Glomerular endothelial cell (primary cell): ENCODE measurements at regions not wholly inside any gene's neighbourhood (a gene's known extent, or its start where the extent isn't known, plus 50 kb on each side); places are given as distances from the start of the nearest gene placed in this dataset.

Experiments used
- DNase-seq: peaks from one replicate; pipeline ENCODE4 v3.0.0-alpha.2; 2011; ENCODE audit warnings: low read depth, low spot score; ENCODE audit errors: extremely low read depth

DNA sequence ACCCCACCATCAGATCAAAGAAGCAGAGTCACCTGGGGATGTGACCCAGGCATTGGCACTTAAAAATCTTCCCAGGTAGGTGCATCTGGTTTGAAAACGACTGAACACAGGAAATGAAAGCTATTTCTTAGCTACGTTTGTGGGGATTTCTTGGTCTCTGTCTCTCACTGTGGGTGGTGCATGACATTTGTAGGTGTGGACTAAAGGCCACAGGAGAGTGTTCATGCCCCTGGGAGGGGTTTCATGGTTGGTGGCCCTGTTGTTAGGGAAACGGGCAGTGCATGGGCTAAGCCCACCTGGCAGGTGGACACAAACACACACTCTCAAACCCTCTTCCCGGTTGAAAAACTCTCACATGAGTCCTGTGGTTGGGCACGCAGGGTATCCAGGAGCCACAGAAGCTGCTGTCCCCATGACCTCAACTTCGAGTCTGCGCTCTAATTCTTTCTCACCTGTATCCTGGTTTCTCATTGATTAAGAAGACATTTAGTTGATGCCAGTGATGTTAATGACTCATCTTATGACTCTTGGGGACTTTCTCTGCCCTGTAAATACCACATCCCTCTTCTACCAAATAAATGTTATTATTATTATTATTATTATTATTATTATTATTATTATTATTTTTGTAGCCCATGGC lies 119.4 kb downstream of the MRPS6 start:
- DNase-seq, result no peak

DNA sequence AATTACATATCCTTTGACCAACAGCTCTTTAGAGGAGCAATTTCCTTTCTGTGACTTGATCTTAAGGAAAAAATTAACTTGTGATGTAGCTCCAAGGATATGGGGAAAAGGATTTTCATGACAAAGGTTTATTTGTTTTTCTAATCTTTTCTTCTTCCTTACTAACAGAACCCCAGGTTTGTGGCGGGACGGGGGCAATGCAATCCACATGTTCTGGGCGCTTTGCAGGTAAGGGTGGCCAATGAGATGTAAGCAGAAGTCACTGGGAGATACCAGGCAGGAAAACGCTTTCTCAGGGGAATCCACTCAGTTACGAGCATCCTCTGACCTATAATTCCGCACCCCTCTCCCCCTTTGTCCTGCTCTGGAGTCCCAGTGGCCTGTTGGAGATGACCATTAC lies 122.0 kb downstream of the MRPS6 start:
- DNase-seq, result no peak

DNA sequence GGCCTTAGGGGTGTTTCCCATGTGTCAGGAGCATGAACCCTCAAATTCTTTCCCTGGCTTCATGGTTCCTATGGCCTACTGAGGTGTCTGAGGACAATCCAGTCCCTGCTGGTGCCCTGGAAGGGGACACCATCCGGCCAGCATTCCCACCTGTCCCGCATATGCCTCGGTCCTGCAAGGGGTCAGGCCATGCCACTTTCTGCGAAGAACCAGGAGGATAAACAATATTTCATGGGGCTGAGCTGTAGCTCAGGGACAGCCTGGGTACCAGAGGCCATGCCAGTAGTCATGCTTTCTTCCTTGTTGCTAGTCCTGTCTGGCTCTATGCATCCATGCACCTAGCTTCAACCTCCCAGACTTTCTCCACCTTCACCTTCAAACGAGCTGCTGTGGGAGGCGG lies 123.6 kb downstream of the MRPS6 start:
- no peak for DNase-seq

DNA sequence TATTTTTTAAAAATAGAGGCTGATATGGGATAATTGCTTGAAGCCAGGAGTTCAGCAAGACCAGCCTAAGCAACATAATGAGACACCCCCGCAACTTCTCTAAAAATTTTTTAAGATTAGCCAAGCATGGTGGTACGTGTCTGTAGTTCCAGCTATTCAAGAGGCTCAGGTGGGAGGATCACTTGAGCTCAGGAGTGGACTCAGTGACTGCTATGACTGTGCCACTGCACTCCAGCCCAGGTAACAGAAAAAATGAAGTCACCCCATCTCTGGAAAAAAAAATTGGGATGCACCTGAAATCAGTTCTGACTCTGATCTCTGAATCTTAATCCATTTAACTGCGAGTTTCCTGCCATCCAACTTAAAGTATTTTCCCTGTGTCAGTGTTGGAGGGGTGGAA lies 124.2 kb downstream of the MRPS6 start:
- no peak for DNase-seq

DNA sequence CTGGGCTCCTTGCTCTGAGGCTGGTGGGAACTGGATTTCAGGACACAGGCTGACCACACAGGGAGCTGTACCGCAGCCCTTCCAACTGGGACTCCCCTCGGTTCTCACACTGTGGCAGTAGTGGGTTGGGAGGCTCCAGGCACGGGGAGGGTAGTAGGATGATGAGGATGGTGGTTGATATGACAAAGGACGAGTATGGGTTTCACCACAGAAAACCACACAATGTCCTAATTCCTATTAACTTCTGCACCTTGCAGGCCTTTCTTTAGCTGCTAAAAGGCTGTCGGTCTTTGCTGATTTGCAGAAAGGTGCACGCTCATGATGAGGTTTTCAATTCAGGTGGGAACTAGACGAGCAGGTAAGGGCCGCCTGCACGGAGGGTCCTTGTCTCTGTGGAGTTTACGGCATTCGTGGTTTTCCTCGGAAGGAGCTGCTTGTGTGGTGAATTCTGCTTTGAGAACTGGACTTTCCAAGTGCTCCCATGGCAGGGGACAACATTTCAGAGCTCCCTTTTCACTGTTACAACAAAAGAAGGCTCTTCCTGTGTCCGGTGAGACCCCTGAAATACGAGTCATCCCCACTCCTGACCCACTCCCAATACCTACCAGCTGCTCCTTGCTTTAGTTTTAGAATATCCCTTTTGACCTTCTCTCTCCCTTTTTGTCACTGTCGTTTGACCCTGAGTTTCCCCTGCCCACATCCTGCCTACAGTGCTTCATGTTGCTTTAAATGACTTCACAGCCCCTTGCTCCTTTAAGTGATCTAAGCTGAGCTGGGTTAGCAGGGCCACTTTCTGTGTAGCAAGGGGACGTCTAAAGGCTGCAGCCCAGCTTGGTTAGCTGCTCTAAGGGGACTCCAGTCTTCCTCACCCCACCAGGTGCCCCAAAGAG lies 125.1 kb downstream of the MRPS6 start:
- no peak for DNase-seq

DNA sequence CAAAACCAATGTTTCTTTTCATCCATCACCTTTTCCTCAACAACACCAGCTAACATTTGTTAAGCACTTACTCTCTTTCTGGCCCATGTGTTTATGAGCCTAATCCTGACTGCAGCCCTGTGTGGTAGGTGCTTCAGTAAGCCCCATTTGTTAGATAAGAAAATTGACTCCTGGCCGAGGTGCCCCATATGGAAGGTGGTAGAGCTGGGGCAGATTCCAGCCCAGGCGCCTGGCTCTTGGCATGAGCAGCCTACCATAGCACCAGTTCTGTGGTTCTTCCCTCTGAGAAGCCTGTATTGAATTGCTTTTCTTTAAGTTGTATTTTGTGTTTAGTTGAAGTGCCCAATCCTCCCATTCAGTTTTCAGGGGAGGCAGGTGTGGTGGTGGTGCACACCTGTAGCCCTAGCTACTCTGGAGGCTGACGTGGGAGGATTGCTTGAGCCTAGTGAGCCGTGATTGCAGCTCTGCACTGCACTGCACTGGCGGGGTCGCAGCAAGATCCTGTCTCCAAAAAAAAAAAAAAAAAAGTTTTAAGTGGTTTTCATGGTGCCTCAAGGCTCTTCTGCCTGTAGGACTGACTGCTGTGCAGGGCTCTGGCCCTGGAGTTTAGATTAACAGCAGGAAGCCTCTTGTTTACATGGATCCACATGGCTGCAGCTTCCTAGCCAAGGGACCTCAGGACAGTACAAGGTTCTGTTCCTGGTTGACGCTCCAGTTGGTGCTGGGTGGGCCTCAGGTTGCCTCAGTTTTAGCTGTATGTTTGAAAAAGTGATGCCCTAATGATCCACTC lies 125.9 kb downstream of the MRPS6 start:
- no peak for DNase-seq

DNA sequence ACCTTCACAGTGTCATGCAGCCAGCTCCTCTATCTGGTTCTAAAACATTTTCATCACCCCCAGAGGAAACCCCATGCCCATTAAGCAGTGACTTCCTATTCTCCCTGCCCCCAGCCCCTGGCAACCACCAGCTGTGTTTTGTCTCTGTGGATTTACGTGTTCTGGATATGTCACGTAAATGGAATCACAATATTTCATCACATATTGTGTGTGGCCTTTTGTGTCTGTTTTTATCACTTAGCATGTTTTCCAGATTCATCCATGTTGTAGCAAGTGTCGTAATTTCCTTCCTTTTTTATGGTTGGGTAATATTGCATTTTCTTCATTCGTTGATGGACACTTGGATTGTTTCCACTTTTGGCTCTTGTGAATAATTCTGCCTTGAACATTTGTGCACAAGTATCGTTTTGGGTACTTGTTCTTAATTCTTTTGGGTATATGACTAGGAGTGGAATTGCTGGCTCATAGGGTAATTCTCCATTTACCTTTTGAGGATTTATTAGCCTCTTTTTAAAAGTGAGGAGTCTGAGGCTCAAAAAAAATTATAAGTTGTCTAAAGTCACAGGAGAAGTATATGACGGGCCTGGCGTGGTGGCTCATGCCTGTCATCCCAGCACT lies 127.0 kb downstream of the MRPS6 start:
- DNase-seq, result no peak

DNA sequence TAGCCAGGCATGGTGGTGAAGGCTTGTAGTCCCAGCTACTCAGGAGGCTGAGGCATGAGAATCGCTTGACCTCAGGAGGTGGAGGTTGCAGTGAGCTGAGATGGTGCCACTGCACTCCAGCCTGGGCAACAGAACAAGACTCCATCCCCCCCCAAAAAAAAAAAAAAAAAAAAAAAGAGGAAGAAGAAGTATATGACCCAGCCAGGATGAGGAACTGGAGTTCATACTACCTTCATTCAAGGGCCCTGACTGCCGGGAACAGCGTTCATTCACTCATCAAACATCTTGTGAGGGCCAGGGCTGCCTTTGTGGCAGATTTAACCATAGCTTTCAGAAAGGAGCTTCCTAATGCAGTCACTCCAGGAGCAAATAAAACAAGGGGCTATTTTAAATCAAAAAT lies 127.6 kb downstream of the MRPS6 start:
- DNase-seq, result no peak

DNA sequence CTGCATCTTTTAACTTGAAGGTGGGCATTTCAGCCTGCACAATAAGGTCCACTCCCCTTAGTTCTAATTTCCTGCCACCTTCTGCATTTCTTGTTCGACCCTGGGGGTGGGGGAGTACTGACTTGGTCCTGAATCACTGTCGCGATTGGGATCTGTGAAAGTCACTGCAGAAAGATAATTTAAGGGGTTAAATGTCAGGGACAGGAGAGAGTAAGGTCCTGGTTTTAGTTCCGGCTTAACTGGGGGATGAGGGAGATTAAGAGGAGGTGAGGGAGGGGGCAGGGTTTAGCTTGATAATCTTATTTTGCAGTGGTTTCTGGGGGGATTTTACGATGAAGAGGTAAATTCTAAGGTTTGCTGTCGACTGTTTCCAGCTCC lies 128.1 kb downstream of the MRPS6 start:
- no peak for DNase-seq

DNA sequence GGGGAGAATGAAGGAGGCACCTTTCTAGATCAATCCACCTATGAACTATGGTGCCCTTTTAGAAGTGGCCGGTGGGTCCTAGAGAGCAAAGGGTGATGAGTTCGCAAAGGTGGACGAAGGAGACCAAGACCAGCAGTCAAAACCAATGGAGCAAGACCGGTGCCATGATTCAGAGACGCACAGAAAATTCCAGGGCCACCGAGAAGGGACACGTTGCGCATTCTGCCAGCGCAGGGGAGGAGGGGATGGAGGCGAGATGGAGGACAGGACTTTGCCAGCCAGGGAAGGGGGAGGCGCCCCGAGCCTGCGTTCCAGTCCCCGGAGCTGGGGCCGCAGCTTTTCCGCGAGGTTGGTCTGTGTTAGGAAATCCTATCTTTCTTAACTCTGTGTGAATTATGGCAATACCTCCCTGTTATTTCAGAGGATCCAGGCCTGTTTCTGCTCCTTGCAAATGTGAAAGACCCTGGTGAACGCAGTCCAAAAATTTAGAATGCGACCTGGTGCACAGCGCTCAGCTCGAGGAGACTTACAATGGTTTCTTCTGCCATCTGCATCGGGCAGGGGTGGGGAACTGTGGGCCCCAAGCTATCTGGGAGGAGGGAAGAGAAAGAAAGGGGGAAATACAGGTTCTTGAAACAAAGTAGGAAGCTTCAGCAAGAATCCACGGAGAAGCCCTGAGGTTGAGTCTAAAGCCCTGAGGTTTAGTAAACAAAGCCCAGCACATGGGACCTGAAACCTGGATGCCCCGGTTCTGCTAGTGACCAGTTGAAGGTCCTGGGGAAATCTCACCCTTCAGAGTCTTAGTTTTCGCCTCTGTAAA lies 129.4 kb downstream of the MRPS6 start:
- DNase-seq, result no peak

DNA sequence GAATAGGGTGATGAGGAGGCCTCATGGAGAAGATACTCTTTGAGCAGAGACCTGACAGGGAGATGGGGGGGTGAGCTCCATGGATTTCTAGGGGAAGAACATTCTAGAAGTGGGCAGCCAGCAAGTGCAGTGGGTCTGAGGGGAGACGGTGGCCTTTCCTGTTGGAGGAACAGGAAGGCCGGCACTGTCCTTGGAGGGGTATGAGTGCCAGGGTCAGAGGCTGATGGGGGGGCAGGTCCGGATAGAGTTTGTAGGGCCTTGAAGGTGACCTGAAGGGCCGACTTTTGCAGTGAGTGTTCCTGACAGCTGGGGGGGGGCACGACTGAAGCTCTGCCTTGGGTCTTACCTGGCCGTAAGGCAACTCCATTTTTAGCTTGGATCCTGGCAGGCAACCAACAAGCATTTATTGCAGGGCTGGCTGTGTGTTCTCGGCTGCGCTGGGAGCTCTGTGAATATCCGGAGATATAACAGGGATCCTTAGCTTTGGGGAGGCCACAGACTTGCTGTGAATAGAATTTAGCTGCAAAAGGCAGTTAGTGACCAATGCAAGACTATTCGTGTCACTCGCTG lies 130.6 kb downstream of the MRPS6 start:
- DNase-seq, result no peak

DNA sequence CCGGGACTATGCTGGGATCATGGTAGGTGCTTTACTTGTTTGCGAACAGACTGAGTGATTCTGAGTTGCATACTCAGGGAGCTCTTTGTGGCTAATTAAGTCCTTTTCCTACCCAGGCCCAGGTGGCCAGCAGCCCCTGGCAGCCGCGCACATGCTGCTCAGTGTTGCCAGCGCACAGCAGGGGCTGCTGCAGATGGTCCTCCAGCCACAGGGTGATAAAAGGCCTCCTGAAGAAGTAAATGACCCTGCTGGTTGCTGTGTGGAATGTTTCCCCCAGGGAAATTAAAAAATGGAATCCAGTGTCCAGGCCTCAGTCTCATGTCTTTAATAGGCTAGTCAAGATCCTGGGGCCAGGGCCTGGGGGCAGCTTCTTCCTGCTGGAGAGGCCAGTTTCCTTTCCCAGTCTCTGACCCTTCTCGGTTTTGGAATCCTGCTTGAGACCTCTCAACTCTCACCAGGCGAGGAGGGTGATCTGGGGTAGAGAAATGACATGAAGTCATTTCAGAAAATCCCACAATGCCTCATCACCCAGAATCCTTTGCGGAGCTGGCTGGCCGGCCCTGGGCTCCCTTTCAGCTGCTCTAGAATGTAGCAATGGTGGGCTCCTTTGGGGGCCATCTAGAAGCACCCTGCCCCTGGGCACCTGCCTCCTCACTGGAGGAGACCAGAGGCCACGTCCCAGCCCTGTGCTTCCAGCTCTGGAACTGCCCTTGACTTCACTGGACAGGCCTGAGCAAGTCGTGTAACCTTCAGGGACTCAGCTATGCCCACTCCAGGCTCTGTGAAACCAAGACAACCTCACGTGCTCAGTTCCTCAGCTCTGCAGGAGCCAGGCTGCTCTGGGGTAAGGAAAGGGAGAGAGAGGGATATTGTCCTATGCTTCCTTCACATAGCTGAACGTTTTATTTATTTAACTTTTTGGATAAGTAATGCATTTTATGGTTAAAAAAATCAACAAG lies 131.4 kb downstream of the MRPS6 start:
- DNase-seq, result no peak

DNA sequence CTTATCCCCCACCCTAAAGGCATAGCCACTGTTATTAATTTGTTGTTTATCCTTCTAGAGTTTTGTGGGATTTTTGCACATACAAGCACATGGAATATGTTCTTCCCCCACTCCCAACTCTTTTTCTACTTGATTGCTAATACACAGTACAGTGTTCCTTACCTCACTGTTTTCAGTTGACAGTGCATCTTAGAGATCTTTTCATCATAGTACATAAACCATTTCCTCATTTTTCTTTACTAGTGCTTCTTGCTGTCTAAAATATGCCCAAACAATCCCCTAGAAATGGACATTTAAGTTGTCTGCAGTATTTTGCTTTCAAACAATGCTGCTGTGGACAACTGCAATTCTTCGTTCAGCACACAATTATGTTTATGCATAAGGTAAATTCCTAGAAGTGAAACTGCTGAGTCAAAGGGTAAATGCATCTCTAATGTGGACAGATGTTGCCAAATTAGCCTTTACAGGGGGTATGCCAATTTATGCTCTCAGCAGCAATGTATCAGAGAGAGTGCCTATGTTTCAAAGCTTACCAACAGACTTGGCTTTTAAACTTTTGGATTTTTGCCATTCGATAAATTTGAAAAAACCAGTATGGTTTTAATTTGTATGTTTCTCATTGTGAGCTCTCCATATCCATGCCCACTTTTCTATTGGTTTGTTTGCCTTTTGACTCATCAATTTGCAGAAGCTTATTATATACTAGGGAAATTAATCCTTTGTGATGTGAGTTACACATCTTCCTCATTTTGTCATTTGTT lies 132.6 kb downstream of the MRPS6 start:
- DNase-seq, result no peak

DNA sequence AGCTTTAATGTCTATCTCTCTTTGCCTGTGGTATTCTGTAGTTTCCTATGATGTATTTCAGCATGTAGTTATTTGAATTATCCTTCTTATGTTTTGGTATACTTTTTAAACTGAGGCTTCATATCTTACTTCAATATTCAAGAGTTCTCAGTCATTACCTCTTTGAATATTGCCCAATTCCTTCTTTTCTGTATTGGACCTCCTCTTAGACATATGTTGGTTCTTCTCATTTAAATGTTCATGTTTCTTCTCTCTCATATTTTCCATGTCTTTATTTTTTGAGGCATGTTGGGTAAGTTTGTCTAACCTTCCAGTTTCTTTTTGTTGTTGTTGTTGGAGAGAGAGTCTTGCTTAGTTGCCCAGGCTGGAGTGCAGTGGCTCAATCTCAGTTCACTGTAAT lies 140.6 kb downstream of the MRPS6 start:
- DNase-seq, result no peak

DNA sequence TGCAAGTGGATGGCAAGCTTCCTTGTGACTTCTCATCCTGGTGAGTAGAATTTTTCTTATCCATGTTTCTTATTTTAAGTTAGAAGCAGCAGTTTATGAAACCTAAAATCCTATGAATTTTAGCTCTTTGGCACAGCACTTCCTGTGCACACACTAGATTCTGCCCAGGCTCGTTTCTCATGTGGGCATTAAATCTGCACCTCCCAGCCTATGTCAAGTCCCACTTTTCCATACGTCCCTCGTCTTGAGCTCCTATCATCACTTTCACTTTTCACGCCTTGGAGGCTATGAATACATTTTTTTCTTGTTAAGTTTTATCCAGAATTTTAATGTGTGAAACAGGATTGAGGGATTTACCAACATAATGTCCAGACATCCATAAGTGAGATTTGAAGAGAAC lies 142.1 kb downstream of the MRPS6 start:
- no peak for DNase-seq

DNA sequence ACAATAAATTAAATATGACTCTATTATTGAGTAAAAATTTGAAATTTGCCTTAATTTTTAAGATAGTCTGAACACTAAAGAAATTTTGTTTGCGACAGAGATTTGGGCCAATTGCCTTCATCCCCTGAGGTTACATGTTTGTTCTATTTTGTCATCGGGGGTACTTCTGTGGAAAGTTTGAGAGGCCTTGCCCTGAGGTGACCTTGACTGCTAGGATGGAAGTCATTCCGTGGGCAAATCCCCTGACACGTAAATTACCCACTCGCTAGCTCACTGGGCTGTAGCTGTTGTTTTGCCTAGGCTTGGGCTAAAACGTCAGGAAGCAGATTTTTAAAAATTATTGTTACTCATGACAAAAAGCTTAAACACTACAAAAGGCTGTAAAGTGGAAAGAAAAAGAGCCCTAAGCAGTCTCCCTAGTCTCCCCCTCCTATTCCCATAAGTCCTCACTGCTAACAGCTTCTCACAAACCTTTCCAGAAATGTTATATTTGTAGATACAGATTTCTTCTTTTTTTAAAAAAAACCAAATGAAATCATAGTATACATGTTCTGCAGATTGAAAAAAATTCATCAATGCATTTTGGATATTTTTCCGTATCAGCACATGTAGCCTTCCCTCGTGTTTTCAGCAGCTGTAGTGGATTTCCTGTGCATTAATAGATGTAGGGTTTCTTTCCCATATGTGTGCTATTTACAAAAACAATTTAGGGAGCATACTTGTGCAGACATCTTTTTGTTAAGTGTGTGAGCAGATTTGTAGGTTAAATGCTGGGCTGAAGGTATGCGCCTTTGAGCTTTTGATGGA lies 142.7 kb downstream of the MRPS6 start:
- no peak for DNase-seq

DNA sequence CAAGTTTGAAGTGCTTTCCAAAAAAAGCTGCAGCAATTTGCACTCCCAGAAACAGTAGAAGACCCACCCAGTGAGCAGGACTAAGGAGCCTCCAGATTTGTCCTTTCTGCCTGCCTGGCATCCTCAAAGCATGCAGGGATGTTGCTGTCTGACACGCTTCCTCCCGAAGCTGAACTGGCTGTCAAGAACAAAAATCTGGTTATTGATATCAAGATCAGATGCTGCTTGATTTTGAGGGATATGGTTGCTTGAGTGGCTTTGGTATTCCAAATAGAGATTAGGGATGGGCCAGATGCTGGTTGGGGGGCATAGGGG lies 143.3 kb downstream of the MRPS6 start:
- DNase-seq, result no peak

DNA sequence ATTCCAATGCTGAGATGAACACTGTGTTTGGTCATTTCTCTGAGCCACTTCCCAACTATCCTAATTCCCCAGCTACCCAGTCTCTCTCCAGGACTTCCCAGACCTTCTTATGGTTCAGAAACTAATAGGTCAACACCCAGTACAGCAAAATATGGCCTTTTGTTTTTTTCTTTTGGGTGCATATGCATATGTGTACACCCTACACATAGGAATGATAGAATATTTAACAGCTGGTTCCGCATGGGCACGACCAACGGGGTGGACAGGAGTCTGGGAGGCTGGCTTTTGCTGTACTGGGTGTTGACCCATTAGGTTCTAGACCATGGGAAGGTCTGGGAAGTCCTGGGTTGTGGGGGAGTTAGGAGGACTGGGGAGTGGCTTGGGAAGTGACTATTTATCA lies 143.9 kb downstream of the MRPS6 start:
- no peak for DNase-seq
